Chondrocyte (in vitro differentiated cells): ENCODE measurements at regions not wholly inside any gene's neighbourhood (a gene's known extent, or its start where the extent isn't known, plus 50 kb on each side); places are given as distances from the start of the nearest gene placed in this dataset.
"Not testable (repeated sequence)": the region's sequence is repeated elsewhere in the genome, so short reads cannot be mapped to it uniquely, and the experiment has no call there.

Experiments
- DNase-seq: peaks from one replicate; pipeline ENCODE4 v3.0.0; 2021; ENCODE audit warnings: mixed read lengths, low spot score
- H3K27ac Mint-ChIP-seq: one replicate; pipeline ENCODE4 v1.8.0; 2021; ENCODE audit warnings: mild to moderate bottlenecking, moderate library complexity, mixed read lengths; ENCODE audit not compliant: unreplicated experiment
- H3K27me3 Mint-ChIP-seq: 2 replicates; pipeline ENCODE4 v1.8.0; 2021; ENCODE audit warnings: low read depth, mixed read lengths
- H3K36me3 Mint-ChIP-seq: 2 replicates; pipeline ENCODE4 v1.8.0; 2021; ENCODE audit warnings: low read depth, mixed read lengths
- H3K4me1 Mint-ChIP-seq: 2 replicates; pipeline ENCODE4 v1.8.0; 2021; ENCODE audit warnings: low read depth, mild to moderate bottlenecking, mixed read lengths
- H3K4me3 Mint-ChIP-seq: one replicate; pipeline ENCODE4 v1.8.0; 2021; ENCODE audit warnings: mild to moderate bottlenecking, moderate library complexity, mixed read lengths; ENCODE audit not compliant: unreplicated experiment
- H3K9me3 Mint-ChIP-seq: 2 replicates; pipeline ENCODE4 v1.8.0; 2021; ENCODE audit warnings: low read depth, mixed read lengths
- CTCF ChIP-seq: fragments of 200-600 bp; sonication (generic); IDR thresholded peaks from 2 replicates; pipeline ENCODE4 v1.5.0; 2021; ENCODE audit warnings: antibody characterized with exemption, mild to moderate bottlenecking, moderate library complexity

- H3K36me3 Mint-ChIP-seq = no peaks in the 10 kb centered on the region
- no peak overlapping the region for H3K27ac Mint-ChIP-seq
- TF ChIP-seq CTCF = no peak
- H3K4me3 Mint-ChIP-seq = no peak overlapping the region
- peaks cover 3% of the 10 kb centered on the region for H3K9me3 Mint-ChIP-seq
- peaks cover 10% of the 10 kb centered on the region for H3K27me3 Mint-ChIP-seq
- no peaks in the 10 kb centered on the region for H3K4me1 Mint-ChIP-seq
- no peak for DNase-seq
Measured at GRCh38 chr4:42309361-42310260, 87.7 kb upstream of the SHISA3 start.

- H3K4me1 Mint-ChIP-seq = no peaks in the 10 kb centered on the region
- H3K36me3 Mint-ChIP-seq = no peaks in the 10 kb centered on the region
- no peak for TF ChIP-seq CTCF
Measured at GRCh38 chr4:42310358-42310757, 86.9 kb upstream of the SHISA3 start.

DNA sequence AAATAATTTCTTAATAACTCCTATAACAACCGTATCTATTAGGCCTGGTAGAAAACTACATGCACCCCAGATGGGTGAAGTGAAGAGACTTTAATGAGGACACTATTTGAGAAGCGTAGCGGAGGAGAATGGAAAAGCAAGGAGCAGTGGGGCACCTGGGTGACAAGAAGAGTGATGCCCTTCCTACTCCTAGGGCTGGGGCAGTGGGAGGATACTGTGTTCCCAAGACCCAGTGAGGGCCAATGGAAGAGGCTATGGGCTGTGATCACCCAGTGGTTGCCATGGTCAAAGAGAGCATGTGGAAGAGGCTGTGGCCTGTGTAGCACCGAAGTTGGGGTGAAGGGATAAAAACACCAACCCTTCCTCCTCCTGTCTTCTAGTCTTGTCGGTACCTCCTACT lies 86.5 kb upstream of the SHISA3 start:
- peaks cover 3% of the 10 kb centered on the region for H3K9me3 Mint-ChIP-seq
- no peak for TF ChIP-seq CTCF
- H3K4me1 Mint-ChIP-seq = no peaks in the 10 kb centered on the region
- DNase-seq = no peak
- no peaks in the 10 kb centered on the region for H3K36me3 Mint-ChIP-seq
- H3K4me3 Mint-ChIP-seq = no peak overlapping the region
- H3K27me3 Mint-ChIP-seq = peaks cover 11% of the 10 kb centered on the region
- no peak overlapping the region for H3K27ac Mint-ChIP-seq

More at GRCh38 chr4:42310358-42310757, 86.9 kb upstream of the SHISA3 start:
- H3K27me3 Mint-ChIP-seq = peaks cover 9% of the 10 kb centered on the region
- no peak overlapping the region for H3K27ac Mint-ChIP-seq
- DNase-seq = no peak
- H3K9me3 Mint-ChIP-seq = peaks cover 3% of the 10 kb centered on the region
- H3K4me3 Mint-ChIP-seq = no peak overlapping the region

GRCh38 chr4:42311591-42311990 lies 85.7 kb upstream of the SHISA3 start:
- H3K27me3 Mint-ChIP-seq = peaks cover 11% of the 10 kb centered on the region
- H3K9me3 Mint-ChIP-seq = peaks cover 3% of the 10 kb centered on the region
- H3K4me3 Mint-ChIP-seq = no peak overlapping the region
- no peaks in the 10 kb centered on the region for H3K4me1 Mint-ChIP-seq
- no peak overlapping the region for H3K27ac Mint-ChIP-seq
- TF ChIP-seq CTCF = no peak
- H3K36me3 Mint-ChIP-seq = no peaks in the 10 kb centered on the region
- DNase-seq = no peak

DNA sequence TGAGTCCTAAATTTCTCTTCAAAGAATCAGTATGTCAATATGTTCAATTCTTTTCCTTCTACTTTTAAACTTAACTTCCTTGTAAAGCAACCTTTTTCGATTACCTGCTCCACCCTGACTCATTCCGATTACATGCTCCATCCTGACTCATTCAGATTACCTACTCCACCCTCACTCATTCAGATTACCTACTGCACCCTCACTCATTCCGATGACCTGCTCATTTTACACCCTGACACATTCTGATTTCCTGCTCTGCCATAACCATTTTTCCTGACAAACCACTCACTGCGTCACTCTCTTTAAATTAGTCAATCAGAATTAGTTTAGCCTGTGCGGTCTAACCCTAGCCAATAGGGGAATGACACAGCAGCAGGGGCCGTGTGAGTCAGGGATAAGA lies 83.9 kb upstream of the SHISA3 start:
- H3K27ac Mint-ChIP-seq, DNase-seq, H3K4me1 Mint-ChIP-seq, H3K36me3 Mint-ChIP-seq, H3K4me3 Mint-ChIP-seq, H3K9me3 Mint-ChIP-seq: not testable (repeated sequence)
- peaks cover 20% of the 10 kb centered on the region for H3K27me3 Mint-ChIP-seq

- Mint-ChIP-seq H3K4me3 (no peak overlapping the region), H3K36me3 (no peaks in the 10 kb centered on the region), H3K9me3 (peaks cover 3% of the 10 kb centered on the region), H3K27ac (no peak overlapping the region), H3K4me1 (no peaks in the 10 kb centered on the region), H3K27me3 (peaks cover 25% of the 10 kb centered on the region)
- no peak for DNase-seq
- TF ChIP-seq CTCF = no peak
Measured at GRCh38 chr4:42313872-42314271, 83.4 kb upstream of the SHISA3 start.
